ENCODE measurements at regions not wholly inside any gene's neighbourhood (a gene's known extent, or its start where the extent isn't known, plus 50 kb on each side); places are given as distances from the start of the nearest gene placed in this dataset.

DNA sequence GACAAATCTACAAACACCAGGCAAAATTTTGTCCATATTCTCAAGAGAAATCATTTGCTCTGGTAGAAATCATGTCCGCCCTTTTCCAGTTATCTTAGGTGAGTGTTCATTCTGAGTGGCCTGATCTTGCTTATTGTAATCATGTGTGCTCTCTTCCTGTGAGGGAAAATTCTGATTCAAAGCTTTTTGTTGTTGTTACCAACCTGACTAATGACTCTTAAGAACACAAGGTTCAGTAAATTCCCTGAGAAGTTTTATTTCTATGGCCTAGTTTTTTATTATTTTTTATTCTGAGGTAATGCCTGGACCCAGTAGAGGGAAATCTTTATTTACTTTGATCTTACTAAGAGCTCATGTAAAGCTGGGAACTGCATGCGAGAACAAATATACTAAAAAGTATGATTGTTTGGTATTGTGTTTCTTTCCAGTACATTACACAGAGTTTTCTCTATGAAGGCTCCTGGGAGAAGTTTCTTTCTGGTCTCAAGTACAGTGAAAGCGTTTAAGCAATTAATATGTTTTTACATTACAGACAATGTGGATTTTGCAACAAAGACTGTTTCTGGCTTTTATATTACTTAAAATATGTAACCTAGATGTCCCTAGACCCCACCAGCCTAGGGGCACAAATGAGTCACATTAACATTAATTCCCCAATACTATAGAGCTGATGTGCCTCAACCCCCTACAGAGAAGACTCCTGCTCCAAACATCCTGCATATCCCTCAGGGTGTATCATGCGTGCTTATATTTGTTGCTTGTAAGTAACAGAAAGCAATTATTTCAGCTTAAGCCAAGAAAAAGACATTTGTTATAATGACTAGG is 138.1 kb downstream of the TMEM167A start:
- TF ChIP-seq POLR2AphosphoS5 (IDR thresholded peaks at IDR 0.05; ENCODE audit: low read depth, low read length) (no peak), POLR2A (IDR thresholded peaks at IDR 0.05; ENCODE audit: low read depth, low read length) (no peak)
